K562 (cell line): ENCODE measurements at regions not wholly inside any gene's neighbourhood (a gene's known extent, or its start where the extent isn't known, plus 50 kb on each side); places are given as distances from the start of the nearest gene placed in this dataset.

ENCODE experiments used
- ARNT ChIP-seq, 2 experiments: fragments of 450-650 bp; IDR thresholded peaks; 2 replicates each; pipeline ENCODE4 v1.6.1; 2016; ENCODE audit warnings: mild to moderate bottlenecking in 1 of 2
- ATF7 ChIP-seq: fragments of 450-650 bp; IDR thresholded peaks from 2 replicates; pipeline ENCODE4 v1.7.1; 2014; ENCODE audit warnings: mild to moderate bottlenecking, moderate library complexity
- CC2D1A ChIP-seq: fragments of 450-650 bp; IDR thresholded peaks from 2 replicates; pipeline ENCODE4 v1.6.1; 2017; ENCODE audit warnings: mild to moderate bottlenecking
- CHD4 ChIP-seq: fragments of 200-600 bp; sonication (generic); IDR thresholded peaks from 3 replicates; pipeline ENCODE4 v1.6.1; 2012; ENCODE audit warnings: low read depth, mild to moderate bottlenecking, mixed read lengths, low read length, inconsistent platforms; ENCODE audit not compliant: insufficient read depth, insufficient replicate concordance, poor library complexity, severe bottlenecking
- GTF2F1 ChIP-seq: IDR thresholded peaks from 2 replicates; pipeline ENCODE4 v1.6.1; 2011; ENCODE audit warnings: low read depth, low read length, improper control_type of control experiment
- HDAC6 ChIP-seq: IDR thresholded peaks from 2 replicates; pipeline ENCODE4 v1.6.1; 2012; ENCODE audit warnings: low read depth, mild to moderate bottlenecking, control low read depth, inconsistent platforms, low read length, moderate library complexity
- HMG20A ChIP-seq: fragments of 450-650 bp; formaldehyde crosslinking; conservative IDR thresholded peaks from 2 replicates; pipeline ENCODE4 v1.4.0; 2020; ENCODE audit warnings: mild to moderate bottlenecking, mixed read lengths
- KAT7 ChIP-seq: sonication (generic); formaldehyde crosslinking; IDR thresholded peaks from 2 replicates; pipeline ENCODE4 v1.8.0; 2022; ENCODE audit warnings: missing genetic modification reagents, mild to moderate bottlenecking, borderline replicate concordance
- MAFG ChIP-seq: fragments of 450-650 bp; conservative IDR thresholded peaks from 2 replicates; pipeline ENCODE4 v1.6.1; 2016; ENCODE audit warnings: missing genetic modification characterization, missing compliant biosample characterization
- MEF2D ChIP-seq: conservative IDR thresholded peaks from 2 replicates; pipeline ENCODE4 v1.6.1; 2016; ENCODE audit warnings: low read depth, missing genetic modification characterization, missing compliant biosample characterization
- MTA3 ChIP-seq: fragments of 450-650 bp; formaldehyde crosslinking; IDR thresholded peaks from 2 replicates; pipeline ENCODE4 v1.6.1; 2017; ENCODE audit warnings: mild to moderate bottlenecking, borderline replicate concordance
- TAF9B ChIP-seq: fragments of 450-650 bp; IDR thresholded peaks from 2 replicates; pipeline ENCODE4 v1.6.1; 2018; ENCODE audit warnings: mild to moderate bottlenecking; ENCODE audit not compliant: partially characterized antibody
- U2AF2 ChIP-seq: fragments of 200-400 bp; formaldehyde crosslinking; optimal IDR thresholded peaks from 2 replicates; pipeline ENCODE3; 2017; ENCODE audit warnings: low read depth, mild to moderate bottlenecking, low read length
- ZBTB12 ChIP-seq: fragments of 250-450 bp; sonication (Bioruptor Pico); IDR thresholded peaks from 2 replicates; pipeline ENCODE4 v1.4.0; 2020
- ZFP30 ChIP-seq: fragments of 250-450 bp; sonication (Bioruptor Pico); IDR thresholded peaks from 2 replicates; pipeline ENCODE4 v1.8.0; 2022; ENCODE audit warnings: moderate library complexity, mild to moderate bottlenecking, inconsistent platforms, borderline replicate concordance
- ZNF253 ChIP-seq: fragments of 250-450 bp; sonication (Bioruptor Pico); conservative IDR thresholded peaks from 2 replicates; pipeline ENCODE4 v1.6.1; 2021; ENCODE audit warnings: mild to moderate bottlenecking
- ZNF263 ChIP-seq: sonication (generic); formaldehyde crosslinking; IDR thresholded peaks from 2 replicates; pipeline ENCODE4 v1.8.0; 2022; ENCODE audit warnings: mild to moderate bottlenecking, missing genetic modification reagents, borderline replicate concordance
- ZNF280A ChIP-seq: fragments of 450-650 bp; IDR thresholded peaks from 2 replicates; pipeline ENCODE4 v1.6.1; 2018; ENCODE audit warnings: mild to moderate bottlenecking, low read depth; ENCODE audit not compliant: partially characterized antibody
- ZNF311 ChIP-seq: fragments of 250-450 bp; sonication (Bioruptor Pico); IDR thresholded peaks from 2 replicates; pipeline ENCODE4 v1.4.0; 2020; ENCODE audit warnings: mild to moderate bottlenecking, moderate library complexity
- ZNF445 ChIP-seq: fragments of 250-450 bp; sonication (Bioruptor Pico); IDR thresholded peaks from 2 replicates; pipeline ENCODE4 v1.4.0; 2020; ENCODE audit warnings: low read depth, mild to moderate bottlenecking, moderate library complexity
- ZNF668 ChIP-seq: fragments of 250-450 bp; sonication (Bioruptor Pico); IDR thresholded peaks from 2 replicates; pipeline ENCODE4 v1.8.0; 2022; ENCODE audit warnings: mild to moderate bottlenecking, inconsistent platforms
- ZNF780A ChIP-seq: fragments of 250-450 bp; sonication (Bioruptor Pico); IDR thresholded peaks from 2 replicates; pipeline ENCODE4 v1.5.0; 2021; ENCODE audit warnings: mild to moderate bottlenecking
- ZNF785 ChIP-seq: fragments of 250-450 bp; sonication (Bioruptor Pico); IDR thresholded peaks from 2 replicates; pipeline ENCODE4 v1.4.0; 2020; ENCODE audit warnings: mild to moderate bottlenecking
- TF ChIP-seq, protein P1 (sequence below): fragments of 450-650 bp; formaldehyde crosslinking; IDR thresholded peaks from 2 replicates; pipeline ENCODE4 v1.4.0; 2020; ENCODE audit warnings: mild to moderate bottlenecking, moderate library complexity
- TF ChIP-seq, protein P2 (sequence below): fragments of 200-800 bp; sonication (Bioruptor generic); IDR thresholded peaks from 2 replicates; pipeline ENCODE4 v1.6.1; 2017; ENCODE audit warnings: missing genetic modification characterization, missing compliant biosample characterization

DNA sequence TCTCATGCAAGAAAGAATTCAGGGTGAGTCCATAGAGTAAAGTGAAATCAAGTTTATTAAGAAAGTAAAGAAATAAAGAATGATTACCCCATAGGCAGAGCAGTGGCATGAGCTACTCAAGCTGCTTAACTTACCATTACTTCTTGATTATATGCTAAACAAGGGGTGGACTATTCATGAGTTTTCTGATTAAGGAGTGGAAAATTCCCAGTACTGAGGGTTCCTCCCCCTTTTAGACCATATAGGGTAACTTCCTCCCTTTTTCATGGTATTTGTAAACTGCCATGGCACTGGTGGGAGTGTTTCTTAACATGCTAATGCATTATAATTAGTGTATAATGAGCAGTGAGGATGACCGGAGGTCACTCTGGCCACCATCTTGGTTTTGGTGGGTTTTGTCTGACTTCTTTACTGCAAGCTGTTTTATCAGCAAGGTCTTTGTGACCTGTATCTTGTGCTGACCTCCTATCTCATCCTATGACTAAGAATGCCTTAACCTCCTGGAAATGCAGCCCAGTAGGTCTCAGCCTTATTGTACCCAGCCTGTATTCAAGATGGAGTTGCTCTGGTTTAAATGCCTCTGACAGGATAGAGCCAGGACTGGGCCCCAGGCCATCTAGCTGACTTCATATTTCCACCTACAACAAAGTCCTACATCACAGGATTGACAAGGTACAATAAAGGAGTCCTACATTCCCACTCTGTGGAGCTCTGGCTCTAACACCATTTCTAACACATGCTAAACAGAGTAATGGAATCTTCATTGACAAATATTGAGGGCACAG lies 186.7 kb downstream of the NXNL2 start (continued):
- no peak for TF ChIP-seq KAT7 (CRISPR knock-in tag)
- TF ChIP-seq MTA3: no peak
- no peak for TF ChIP-seq ZFP30 (CRISPR knock-in tag)
- no peak for TF ChIP-seq TAF9B
- no peak for TF ChIP-seq HDAC6
- TF ChIP-seq MAFG: no peak
- peak; percentile 54; the same call in 1 of the 2 replicates for TF ChIP-seq ZBTB12 (CRISPR knock-in tag)
- no peak for TF ChIP-seq ZNF668 (CRISPR knock-in tag)
- TF ChIP-seq, protein P1, sequence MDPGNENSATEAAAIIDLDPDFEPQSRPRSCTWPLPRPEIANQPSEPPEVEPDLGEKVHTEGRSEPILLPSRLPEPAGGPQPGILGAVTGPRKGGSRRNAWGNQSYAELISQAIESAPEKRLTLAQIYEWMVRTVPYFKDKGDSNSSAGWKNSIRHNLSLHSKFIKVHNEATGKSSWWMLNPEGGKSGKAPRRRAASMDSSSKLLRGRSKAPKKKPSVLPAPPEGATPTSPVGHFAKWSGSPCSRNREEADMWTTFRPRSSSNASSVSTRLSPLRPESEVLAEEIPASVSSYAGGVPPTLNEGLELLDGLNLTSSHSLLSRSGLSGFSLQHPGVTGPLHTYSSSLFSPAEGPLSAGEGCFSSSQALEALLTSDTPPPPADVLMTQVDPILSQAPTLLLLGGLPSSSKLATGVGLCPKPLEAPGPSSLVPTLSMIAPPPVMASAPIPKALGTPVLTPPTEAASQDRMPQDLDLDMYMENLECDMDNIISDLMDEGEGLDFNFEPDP (CRISPR knock-in tag): 0 out of 2 replicates have a peak, but pooled peaks have one; percentile 32
- no peak for TF ChIP-seq GTF2F1
- no peak for TF ChIP-seq HMG20A (CRISPR knock-in tag)
- TF ChIP-seq U2AF2: no peak
- TF ChIP-seq ATF7: no peak
- peak; percentile 80 for TF ChIP-seq MEF2D (tag)
- no peak for TF ChIP-seq ZNF263
- TF ChIP-seq CC2D1A: no peak
- TF ChIP-seq ZNF445 (CRISPR knock-in tag): no peak
- TF ChIP-seq, protein P2, sequence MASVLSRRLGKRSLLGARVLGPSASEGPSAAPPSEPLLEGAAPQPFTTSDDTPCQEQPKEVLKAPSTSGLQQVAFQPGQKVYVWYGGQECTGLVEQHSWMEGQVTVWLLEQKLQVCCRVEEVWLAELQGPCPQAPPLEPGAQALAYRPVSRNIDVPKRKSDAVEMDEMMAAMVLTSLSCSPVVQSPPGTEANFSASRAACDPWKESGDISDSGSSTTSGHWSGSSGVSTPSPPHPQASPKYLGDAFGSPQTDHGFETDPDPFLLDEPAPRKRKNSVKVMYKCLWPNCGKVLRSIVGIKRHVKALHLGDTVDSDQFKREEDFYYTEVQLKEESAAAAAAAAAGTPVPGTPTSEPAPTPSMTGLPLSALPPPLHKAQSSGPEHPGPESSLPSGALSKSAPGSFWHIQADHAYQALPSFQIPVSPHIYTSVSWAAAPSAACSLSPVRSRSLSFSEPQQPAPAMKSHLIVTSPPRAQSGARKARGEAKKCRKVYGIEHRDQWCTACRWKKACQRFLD (CRISPR knock-in tag): peak; percentile 56
- TF ChIP-seq ZNF253 (CRISPR knock-in tag): no peak
- TF ChIP-seq ZNF311: peak; percentile 93
- no peak for TF ChIP-seq ARNT (IDR thresholded peaks at IDR 0.05)
- no peak for TF ChIP-seq ZNF780A
- no peak for TF ChIP-seq ZNF785
- TF ChIP-seq ZNF280A: no peak
- no peak for TF ChIP-seq CHD4
